CD14-positive monocyte (primary cell): ENCODE measurements at regions not wholly inside any gene's neighbourhood (a gene's known extent, or its start where the extent isn't known, plus 50 kb on each side); places are given as distances from the start of the nearest gene placed in this dataset.

Source experiments
- DNase-seq, 3 donors: peaks; one replicate each; pipeline ENCODE4 v3.0.0-alpha.2; 2011 to 2022
- H2AFZ ChIP-seq: 2 replicates; pipeline ENCODE4 v1.6.0; 2012; ENCODE audit warnings: mild to moderate bottlenecking, low read depth, low read length, inconsistent platforms; ENCODE audit not compliant: insufficient read depth, poor library complexity, severe bottlenecking
- H3K27ac ChIP-seq, 2 donors: 1 replicate in 1 of 2; 2 replicates in 1 of 2; pipeline ENCODE4 v1.5.1; 2012 to 2013; ENCODE audit warnings: low read length in 2 of 2, control low read depth in 1 of 2, inconsistent platforms in 1 of 2, low read depth in 1 of 2, mild to moderate bottlenecking in 1 of 2
- H3K27me3 ChIP-seq, 2 donors: one replicate each; pipeline versions ENCODE4 v1.6.0 to v1.6.1; 2011 to 2013; ENCODE audit warnings: low read length in 2 of 2; ENCODE audit not compliant: control insufficient read depth in 2 of 2, insufficient read depth in 2 of 2
- H3K36me3 ChIP-seq, 2 donors: replicated peaks in 1 of 2; 1 replicate in 1 of 2; 2 replicates in 1 of 2; pipeline versions ENCODE4 v1.5.1 to v1.6.1; 2012 to 2013; ENCODE audit warnings: low read length in 2 of 2, control low read depth in 1 of 2, inconsistent platforms in 1 of 2, mild to moderate bottlenecking in 1 of 2; ENCODE audit not compliant: insufficient read depth in 2 of 2, control insufficient read depth in 1 of 2
- H3K4me1 ChIP-seq, 2 donors: 1 replicate in 1 of 2; 2 replicates in 1 of 2; pipeline versions ENCODE4 v1.5.1 to v1.6.1; 2012 to 2013; ENCODE audit warnings: low read length in 2 of 2, control low read depth in 1 of 2, inconsistent platforms in 1 of 2, mild to moderate bottlenecking in 1 of 2, moderate library complexity in 1 of 2; ENCODE audit not compliant: insufficient read depth in 2 of 2, control insufficient read depth in 1 of 2
- H3K4me2 ChIP-seq: replicated peaks from 2 replicates; pipeline ENCODE3; 2012; ENCODE audit warnings: low read length, moderate library complexity, mild to moderate bottlenecking; ENCODE audit not compliant: poor library complexity, severe bottlenecking; ENCODE audit errors: extremely low read depth
- H3K4me3 ChIP-seq, 3 experiments: fragments of 200-600 bp in 1 of 3; sonication (generic) in 1 of 3; replicated peaks in 1 of 3; 1 replicate in 2 of 3; 2 replicates in 1 of 3; pipeline ENCODE4 v1.5.1; 2011 to 2013; ENCODE audit warnings: low read length in 3 of 3, mild to moderate bottlenecking in 3 of 3, control low read depth in 2 of 3, low read depth in 2 of 3, inconsistent platforms in 1 of 3, moderate library complexity in 1 of 3
- H3K79me2 ChIP-seq: 2 replicates; pipeline ENCODE4 v1.6.0; 2012; ENCODE audit warnings: mild to moderate bottlenecking, control low read depth, inconsistent platforms, low read length, moderate library complexity; ENCODE audit not compliant: insufficient read depth
- H3K9ac ChIP-seq: 2 replicates; pipeline ENCODE4 v1.6.0; 2017; ENCODE audit warnings: low read length, mild to moderate bottlenecking; ENCODE audit not compliant: insufficient read depth, poor library complexity, severe bottlenecking
- H3K9me3 ChIP-seq, 2 donors: replicated peaks in 1 of 2; 1 replicate in 1 of 2; 2 replicates in 1 of 2; pipeline versions ENCODE4 v1.5.1 to v1.6.1; 2012 to 2013; ENCODE audit warnings: low read length in 2 of 2, control low read depth in 1 of 2; ENCODE audit not compliant: control insufficient read depth in 1 of 2, insufficient read depth in 1 of 2
- H4K20me1 ChIP-seq: 2 replicates; pipeline ENCODE4 v1.6.0; 2012; ENCODE audit warnings: mild to moderate bottlenecking, low read length, control low read depth, moderate library complexity; ENCODE audit not compliant: insufficient read depth
- H3K27ac Mint-ChIP-seq, 7 donors: one replicate each; pipeline ENCODE4 v1.8.0; 2020; ENCODE audit warnings: mild to moderate bottlenecking in 7 of 7, mixed read lengths in 7 of 7, moderate library complexity in 6 of 7, inconsistent platforms in 2 of 7
- H3K27me3 Mint-ChIP-seq, 3 donors: one replicate each; pipeline ENCODE4 v1.8.0; 2021 to 2022; ENCODE audit warnings: low read depth in 3 of 3, mild to moderate bottlenecking in 3 of 3, mixed read lengths in 3 of 3, moderate library complexity in 3 of 3, inconsistent platforms in 1 of 3
- H3K36me3 Mint-ChIP-seq, 2 donors: one replicate each; pipeline ENCODE4 v1.8.0; 2020; ENCODE audit warnings: mixed read lengths in 2 of 2, inconsistent platforms in 1 of 2, mild to moderate bottlenecking in 1 of 2
- H3K4me1 Mint-ChIP-seq: one replicate; pipeline ENCODE4 v1.8.0; 2020; ENCODE audit warnings: mild to moderate bottlenecking, mixed read lengths
- H3K4me3 Mint-ChIP-seq, 2 donors: one replicate each; pipeline ENCODE4 v1.8.0; 2020; ENCODE audit warnings: mild to moderate bottlenecking in 2 of 2, mixed read lengths in 2 of 2, moderate library complexity in 1 of 2
- H3K9me3 Mint-ChIP-seq, 7 donors: one replicate each; pipeline ENCODE4 v1.8.0; 2020 to 2022; ENCODE audit warnings: mixed read lengths in 7 of 7, mild to moderate bottlenecking in 6 of 7, moderate library complexity in 6 of 7, inconsistent platforms in 2 of 7
- CTCF ChIP-seq: fragments of 200-600 bp; IDR thresholded peaks from one replicate; pipeline ENCODE4 v1.8.0; 2022; ENCODE audit warnings: antibody characterized with exemption, mild to moderate bottlenecking
- WGBS: methylation state at CpG from one replicate; pipeline ENCODE4 v1.1.5; 2013; ENCODE audit warnings: missing lambda C conversion rate; ENCODE audit not compliant: insufficient coverage; 5-methylcytosine and 5-hydroxymethylcytosine counted together
- intact Hi-C, 2 donors: fragments of 100-400 bp; cut with micrococcal nuclease; formaldehyde crosslinking; loops; one replicate each; pipeline versions ENCODE4 v1.15.0 to v1.15.1; 2023

- Mint-ChIP-seq H3K36me3 (peaks cover 61 to 66% of the 10 kb centered on the region in 2 donors), H3K27ac (no peak overlapping the region), H3K9me3 (no peaks in the 10 kb centered on the region), H3K27me3 (no peaks in the 10 kb centered on the region), H3K4me1 (no peaks in the 10 kb centered on the region), H3K4me3 (no peak overlapping the region)
- H3K4me3 ChIP-seq: no peak overlapping the region
- peaks cover 60% of the 10 kb centered on the region for H4K20me1 ChIP-seq
- peaks cover 73 to 84% of the 10 kb centered on the region in 2 donors for H3K36me3 ChIP-seq
- intact Hi-C loops: no loop called here
- no peak for TF ChIP-seq CTCF
- H3K9me3 ChIP-seq: no peaks in the 10 kb centered on the region
- H3K9ac ChIP-seq: no peak overlapping the region
- no peak overlapping the region for H2AFZ ChIP-seq
- no peaks in the 10 kb centered on the region for H3K4me1 ChIP-seq
- WGBS: no CpG with 5 or more reads among the region's 3 CpGs
- H3K27me3 ChIP-seq: no peaks in the 10 kb centered on the region
- DNase-seq: no peak
- H3K79me2 ChIP-seq: no peaks in the 10 kb centered on the region
- H3K27ac ChIP-seq: no peak overlapping the region
- no peak overlapping the region for H3K4me2 ChIP-seq
Observed at GRCh38 chr6:144757299-144757698, 472.2 kb downstream of the UTRN start.

- Mint-ChIP-seq H3K27me3 (no peaks in the 10 kb centered on the region), H3K4me1 (no peaks in the 10 kb centered on the region), H3K36me3 (peaks cover 56 to 66% of the 10 kb centered on the region in 2 donors), H3K27ac (no peak overlapping the region), H3K4me3 (no peak overlapping the region), H3K9me3 (no peaks in the 10 kb centered on the region)
- H3K27me3 ChIP-seq: no peaks in the 10 kb centered on the region
- no CpG with 5 or more reads among the region's 3 CpGs for WGBS
- no peak overlapping the region for H3K4me2 ChIP-seq
- no peaks in the 10 kb centered on the region for H3K79me2 ChIP-seq
- H3K27ac ChIP-seq: no peak overlapping the region
- no peaks in the 10 kb centered on the region for H3K9me3 ChIP-seq
- peaks cover 73 to 84% of the 10 kb centered on the region in 2 donors for H3K36me3 ChIP-seq
- no peak for DNase-seq
- intact Hi-C loops: no loop called here
- no peak overlapping the region for H2AFZ ChIP-seq
- no peak for TF ChIP-seq CTCF
- no peaks in the 10 kb centered on the region for H3K4me1 ChIP-seq
- peaks cover 58% of the 10 kb centered on the region for H4K20me1 ChIP-seq
- no peak overlapping the region for H3K4me3 ChIP-seq
- H3K9ac ChIP-seq: no peak overlapping the region
Observed at GRCh38 chr6:144757730-144758129, 472.6 kb downstream of the UTRN start.
